GM12878 (cell line): ENCODE measurements at regions not wholly inside any gene's neighbourhood (a gene's known extent, or its start where the extent isn't known, plus 50 kb on each side); places are given as distances from the start of the nearest gene placed in this dataset.

Experiments
- ATAC-seq: fragments of 200-7000 bp; cut with Tn5 transposase; 3 replicates; pipeline ENCODE4 v1.9.1; 2020; ENCODE audit warnings: mild to moderate bottlenecking, moderate library complexity
- BruUV-seq: library from RNA; stranded (reverse); fragments of 400-500 nt; replicated peaks from 2 replicates; lab custom pipeline; 2021; lab: Mats Ljungman, UMichigan
- CTCF ChIA-PET: fragments of 300-600 bp; sonication (Branson Sonifier 250); formaldehyde crosslinking; extraction: SDS; loops from one replicate; lab custom pipeline; 2021; ENCODE audit warnings: inconsistent platforms; lab: Yijun Ruan, JAX
- POLR2A ChIA-PET: fragments of 350-600 bp; formaldehyde crosslinking; extraction: SDS; loops from one replicate; lab custom pipeline; 2021; ENCODE audit warnings: inconsistent platforms; lab: Charles Lee
- RAD21 ChIA-PET: fragments of 300-600 bp; sonication (Branson Sonifier 250); formaldehyde crosslinking; loops from one replicate; lab custom pipeline; 2023; ENCODE audit warnings: antibody characterized with exemption; ENCODE audit not compliant: unreplicated experiment; lab: Charles Lee
- SMC1A ChIA-PET: fragments of 300-600 bp; sonication (Branson Sonifier 250); formaldehyde crosslinking; loops from one replicate; lab custom pipeline; 2023; ENCODE audit not compliant: unreplicated experiment, uncharacterized antibody; lab: Charles Lee
- DNase-seq: peaks from one replicate; pipeline ENCODE4 v3.0.0-alpha.2; 2011; ENCODE audit warnings: low read depth, low spot score
- FAIRE-seq: peaks from 3 replicates; lab custom pipeline; 2011; peaks lifted over from hg19 to GRCh38; lab: Jason Lieb, UNC
- H2AFZ ChIP-seq: 2 replicates; pipeline ENCODE4 v1.6.0; 2011; ENCODE audit warnings: low read depth, low read length, control low read depth; ENCODE audit not compliant: control insufficient read depth
- H3K27ac ChIP-seq: 2 replicates; pipeline ENCODE4 v1.5.1; 2011; ENCODE audit warnings: control low read depth; ENCODE audit not compliant: control insufficient read depth, insufficient read depth
- H3K27me3 ChIP-seq, 2 experiments: replicated peaks in 1 of 2; 2 replicates each; pipeline versions ENCODE4 v1.6.0 to v1.6.1; 2011; ENCODE audit warnings: low read length in 1 of 2; ENCODE audit not compliant: control insufficient read depth in 2 of 2, insufficient read depth in 2 of 2
- H3K36me3 ChIP-seq, 2 experiments: 2 replicates each; pipeline ENCODE4 v1.5.1; 2011; ENCODE audit warnings: low read length in 1 of 2; ENCODE audit not compliant: control insufficient read depth in 2 of 2, insufficient read depth in 2 of 2
- H3K4me1 ChIP-seq: 2 replicates; pipeline ENCODE4 v1.6.1; 2011; ENCODE audit warnings: mild to moderate bottlenecking, low read length, moderate library complexity, mixed read lengths; ENCODE audit not compliant: control insufficient read depth, insufficient read depth
- H3K4me2 ChIP-seq: 2 replicates; pipeline ENCODE4 v1.6.0; 2011; ENCODE audit warnings: control low read depth; ENCODE audit not compliant: control insufficient read depth, insufficient read depth
- H3K4me3 ChIP-seq: fragments of 200-600 bp; sonication (generic); 2 replicates; pipeline ENCODE4 v1.5.1; 2016
- H3K79me2 ChIP-seq: 2 replicates; pipeline ENCODE4 v1.6.0; 2011; ENCODE audit warnings: low read length; ENCODE audit not compliant: control insufficient read depth, insufficient read depth
- H3K9ac ChIP-seq: 2 replicates; pipeline ENCODE4 v1.8.0; 2011; ENCODE audit warnings: low read length, control low read depth, mixed read lengths; ENCODE audit not compliant: control insufficient read depth, insufficient read depth
- H3K9me3 ChIP-seq: replicated peaks from 3 replicates; pipeline ENCODE4 v1.5.1; 2011; ENCODE audit warnings: mild to moderate bottlenecking, low read length; ENCODE audit not compliant: control insufficient read depth, insufficient read depth
- H4K20me1 ChIP-seq: 2 replicates; pipeline ENCODE4 v1.6.0; 2011; ENCODE audit not compliant: control insufficient read depth, insufficient read depth
- BHLHE40 ChIP-seq, 2 experiments: fragments of 450-650 bp in 1 of 2; IDR thresholded peaks; 2 replicates each; pipeline ENCODE4 v1.6.1; 2011 to 2017; ENCODE audit warnings: low read depth in 2 of 2, borderline replicate concordance in 1 of 2, improper control_type of control experiment in 1 of 2, low read length in 1 of 2, mild to moderate bottlenecking in 1 of 2
- CREB1 ChIP-seq: IDR thresholded peaks from 2 replicates; pipeline ENCODE4 v1.6.1; 2012; ENCODE audit warnings: low read depth, mild to moderate bottlenecking, inconsistent platforms
- HDGF ChIP-seq: fragments of 450-650 bp; IDR thresholded peaks from 2 replicates; pipeline ENCODE4 v1.6.1; 2016; ENCODE audit warnings: antibody characterized with exemption
- MTA2 ChIP-seq: fragments of 450-650 bp; IDR thresholded peaks from 2 replicates; pipeline ENCODE4 v1.6.1; 2016; ENCODE audit warnings: low read depth, mild to moderate bottlenecking, moderate library complexity
- NFYA ChIP-seq: IDR thresholded peaks from 2 replicates; pipeline ENCODE4 v1.6.1; 2011; ENCODE audit warnings: low read depth, mild to moderate bottlenecking, low read length, improper control_type of control experiment, borderline replicate concordance
- RAD51 ChIP-seq: fragments of 450-650 bp; IDR thresholded peaks from 2 replicates; pipeline ENCODE4 v1.6.1; 2016; ENCODE audit warnings: moderate library complexity, mild to moderate bottlenecking, inconsistent platforms
- SIX5 ChIP-seq: IDR thresholded peaks from 2 replicates; pipeline ENCODE4 v1.6.1; 2011; ENCODE audit warnings: mild to moderate bottlenecking, low read depth, low read length, moderate library complexity; ENCODE audit not compliant: severe bottlenecking
- SMAD1 ChIP-seq: fragments of 450-650 bp; IDR thresholded peaks from 2 replicates; pipeline ENCODE4 v1.6.1; 2018; ENCODE audit warnings: mild to moderate bottlenecking, low read depth; ENCODE audit not compliant: partially characterized antibody
- SREBF1 ChIP-seq: IDR thresholded peaks from 2 replicates; pipeline ENCODE4 v1.6.1; 2012; ENCODE audit warnings: mild to moderate bottlenecking, low read length
- STAT1 ChIP-seq: fragments of 450-650 bp; conservative IDR thresholded peaks from 2 replicates; pipeline ENCODE4 v1.6.1; 2014; ENCODE audit warnings: antibody characterized with exemption, mild to moderate bottlenecking
- SUPT20H ChIP-seq: IDR thresholded peaks from 2 replicates; pipeline ENCODE4 v1.6.1; 2011; ENCODE audit warnings: low read depth, mild to moderate bottlenecking, low read length, moderate library complexity, borderline replicate concordance; ENCODE audit not compliant: control insufficient read depth
- TARDBP ChIP-seq: IDR thresholded peaks from 2 replicates; pipeline ENCODE4 v1.6.1; 2016; ENCODE audit warnings: borderline replicate concordance
- ZNF217 ChIP-seq: fragments of 450-650 bp; IDR thresholded peaks from 2 replicates; pipeline ENCODE4 v1.6.1; 2017; ENCODE audit warnings: antibody characterized with exemption, mild to moderate bottlenecking
- ZNF274 ChIP-seq: IDR thresholded peaks from one replicate; pipeline ENCODE4 v1.8.0; 2011; ENCODE audit not compliant: insufficient read length, insufficient read depth
- WGBS: methylation state at CpG from one replicate; pipeline ENCODE4 v1.1.6; 2016; ENCODE audit warnings: low lambda C conversion rate; ENCODE audit not compliant: insufficient replicate concordance, insufficient coverage; ENCODE audit errors: missing lambda C conversion rate; 5-methylcytosine and 5-hydroxymethylcytosine counted together
- in situ Hi-C: fragments of 300-500 bp; cut with MboI; formaldehyde crosslinking; loops from 9 replicates; pipeline ENCODE4 v1.14.3; 2018; ENCODE audit warnings: mixed read lengths
- intact Hi-C: fragments of 100-400 bp; cut with micrococcal nuclease; formaldehyde crosslinking; loops from one replicate; pipeline ENCODE4 v1.14.2; 2022; ENCODE audit not compliant: unreplicated experiment
- TF ChIP-seq, protein P1 (sequence below): IDR thresholded peaks from 2 replicates; pipeline ENCODE4 v1.6.1; 2011; ENCODE audit warnings: low read depth, low read length, improper control_type of control experiment, borderline replicate concordance
- TF ChIP-seq, protein P2 (sequence below): fragments of 450-650 bp; IDR thresholded peaks from 2 replicates; pipeline ENCODE4 v1.6.1; 2017; ENCODE audit warnings: mild to moderate bottlenecking, moderate library complexity

DNA sequence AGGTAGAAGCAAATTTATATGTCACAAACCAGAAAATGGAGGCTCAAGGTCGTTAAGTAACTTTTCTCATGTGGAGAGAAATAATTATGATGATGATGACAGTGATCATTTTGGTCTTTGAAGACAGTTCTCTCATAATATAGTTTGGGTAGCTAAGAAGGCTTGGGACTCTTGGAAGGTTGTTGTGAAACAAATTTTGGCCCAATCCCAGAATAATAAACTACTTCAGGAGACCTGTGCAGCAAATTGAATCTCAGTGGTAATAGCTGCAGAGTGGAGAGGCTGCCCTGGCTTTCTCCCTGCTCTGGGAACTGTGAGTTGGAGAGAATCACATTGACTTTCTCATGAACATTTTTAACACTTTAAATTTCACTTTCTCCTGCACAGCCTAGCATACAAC, 217.2 kb upstream of the BOD1L1 start:
- H3K79me2 ChIP-seq = no peaks in the 10 kb centered on the region
- no peak overlapping the region for H3K4me3 ChIP-seq
- SMC1A ChIA-PET = no interaction called here
- no TSS peak for BruUV-seq
- no peak for FAIRE-seq
- TF ChIP-seq SMAD1 = no peak
- TF ChIP-seq ZNF217 = no peak
- TF ChIP-seq NFYA = no peak
- TF ChIP-seq CREB1 = no peak
- WGBS = 0% methylated on average over 1 of the region's 1 CpG
- ATAC-seq = no peak
- in situ Hi-C loops = no loop called here
- H3K4me2 ChIP-seq = no peak overlapping the region
- no peaks in the 10 kb centered on the region for H3K27me3 ChIP-seq
- no peaks in the 10 kb centered on the region for H3K9me3 ChIP-seq
- DNase-seq = no peak
- intact Hi-C loops = no loop called here
- CTCF ChIA-PET = no interaction called here
- RAD21 ChIA-PET = interaction anchor here (0.5 kb wide), 1 partner anchor 416 kb away, joined by 3 read pairs; no protein-coding TSS in a partner anchor
- H3K4me1 ChIP-seq = no peaks in the 10 kb centered on the region
- H3K9ac ChIP-seq = no peak overlapping the region
- no peak overlapping the region for H2AFZ ChIP-seq
- no peaks in the 10 kb centered on the region for H4K20me1 ChIP-seq
- POLR2A ChIA-PET = no interaction called here
- H3K27ac ChIP-seq = no peak overlapping the region
- no peaks in the 10 kb centered on the region for H3K36me3 ChIP-seq

DNA sequence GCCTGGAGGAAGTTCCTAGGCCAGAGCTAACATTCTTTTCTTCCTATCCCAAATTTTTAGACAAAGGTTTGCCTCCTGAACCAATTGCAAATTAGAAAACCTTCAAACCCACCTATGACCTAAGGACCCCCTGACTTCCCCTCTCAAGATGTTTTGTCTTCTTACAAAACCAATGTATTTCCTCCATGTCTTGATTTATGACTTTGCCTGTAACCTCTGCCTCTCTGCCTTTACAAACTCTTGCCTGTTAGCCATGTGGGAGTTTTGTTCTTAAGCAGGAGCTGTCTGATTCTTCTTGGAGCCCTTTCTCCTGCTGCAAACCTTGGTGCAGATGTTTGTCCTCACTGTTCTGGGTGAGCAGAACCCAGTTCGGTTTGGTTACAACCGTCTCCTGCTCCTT, 222.3 kb upstream of the BOD1L1 start:
- ChIA-PET CTCF (no interaction called here), POLR2A (no interaction called here), RAD21 (no interaction called here), SMC1A (interaction anchor here (1.1 kb wide), 1 partner anchor 91 kb away, joined by 3 read pairs; no protein-coding TSS in a partner anchor)
- no peak overlapping the region for H3K27ac ChIP-seq
- FAIRE-seq (no peak), ATAC-seq (no peak), DNase-seq (no peak)
- BruUV-seq = no TSS peak
- H3K9me3 ChIP-seq = no peaks in the 10 kb centered on the region
- no peaks in the 10 kb centered on the region for H3K79me2 ChIP-seq
- 77% methylated on average over 2 of the region's 2 CpGs for WGBS
- no peak overlapping the region for H3K4me3 ChIP-seq
- intact Hi-C loops (no loop called here), in situ Hi-C loops (no loop called here)
- no peaks in the 10 kb centered on the region for H3K27me3 ChIP-seq
- no peaks in the 10 kb centered on the region for H4K20me1 ChIP-seq
- no peaks in the 10 kb centered on the region for H3K36me3 ChIP-seq
- no peak overlapping the region for H3K4me2 ChIP-seq
- H2AFZ ChIP-seq = no peak overlapping the region
- no peak overlapping the region for H3K9ac ChIP-seq
- no peaks in the 10 kb centered on the region for H3K4me1 ChIP-seq
- TF ChIP-seq BHLHE40 (IDR thresholded peaks at IDR 0.05; ENCODE audit: borderline replicate concordance in 1 of 2, low read depth in 2 of 2, low read length in 1 of 2) = no peak
- TF ChIP-seq, protein P1, sequence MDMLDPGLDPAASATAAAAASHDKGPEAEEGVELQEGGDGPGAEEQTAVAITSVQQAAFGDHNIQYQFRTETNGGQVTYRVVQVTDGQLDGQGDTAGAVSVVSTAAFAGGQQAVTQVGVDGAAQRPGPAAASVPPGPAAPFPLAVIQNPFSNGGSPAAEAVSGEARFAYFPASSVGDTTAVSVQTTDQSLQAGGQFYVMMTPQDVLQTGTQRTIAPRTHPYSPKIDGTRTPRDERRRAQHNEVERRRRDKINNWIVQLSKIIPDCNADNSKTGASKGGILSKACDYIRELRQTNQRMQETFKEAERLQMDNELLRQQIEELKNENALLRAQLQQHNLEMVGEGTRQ = no peak
- no peak for TF ChIP-seq MTA2
- TF ChIP-seq SREBF1 = no peak
- no peak for TF ChIP-seq ZNF274
- no peak for TF ChIP-seq RAD51
- no peak for TF ChIP-seq SIX5
- no peak for TF ChIP-seq STAT1
- TF ChIP-seq, protein P2, sequence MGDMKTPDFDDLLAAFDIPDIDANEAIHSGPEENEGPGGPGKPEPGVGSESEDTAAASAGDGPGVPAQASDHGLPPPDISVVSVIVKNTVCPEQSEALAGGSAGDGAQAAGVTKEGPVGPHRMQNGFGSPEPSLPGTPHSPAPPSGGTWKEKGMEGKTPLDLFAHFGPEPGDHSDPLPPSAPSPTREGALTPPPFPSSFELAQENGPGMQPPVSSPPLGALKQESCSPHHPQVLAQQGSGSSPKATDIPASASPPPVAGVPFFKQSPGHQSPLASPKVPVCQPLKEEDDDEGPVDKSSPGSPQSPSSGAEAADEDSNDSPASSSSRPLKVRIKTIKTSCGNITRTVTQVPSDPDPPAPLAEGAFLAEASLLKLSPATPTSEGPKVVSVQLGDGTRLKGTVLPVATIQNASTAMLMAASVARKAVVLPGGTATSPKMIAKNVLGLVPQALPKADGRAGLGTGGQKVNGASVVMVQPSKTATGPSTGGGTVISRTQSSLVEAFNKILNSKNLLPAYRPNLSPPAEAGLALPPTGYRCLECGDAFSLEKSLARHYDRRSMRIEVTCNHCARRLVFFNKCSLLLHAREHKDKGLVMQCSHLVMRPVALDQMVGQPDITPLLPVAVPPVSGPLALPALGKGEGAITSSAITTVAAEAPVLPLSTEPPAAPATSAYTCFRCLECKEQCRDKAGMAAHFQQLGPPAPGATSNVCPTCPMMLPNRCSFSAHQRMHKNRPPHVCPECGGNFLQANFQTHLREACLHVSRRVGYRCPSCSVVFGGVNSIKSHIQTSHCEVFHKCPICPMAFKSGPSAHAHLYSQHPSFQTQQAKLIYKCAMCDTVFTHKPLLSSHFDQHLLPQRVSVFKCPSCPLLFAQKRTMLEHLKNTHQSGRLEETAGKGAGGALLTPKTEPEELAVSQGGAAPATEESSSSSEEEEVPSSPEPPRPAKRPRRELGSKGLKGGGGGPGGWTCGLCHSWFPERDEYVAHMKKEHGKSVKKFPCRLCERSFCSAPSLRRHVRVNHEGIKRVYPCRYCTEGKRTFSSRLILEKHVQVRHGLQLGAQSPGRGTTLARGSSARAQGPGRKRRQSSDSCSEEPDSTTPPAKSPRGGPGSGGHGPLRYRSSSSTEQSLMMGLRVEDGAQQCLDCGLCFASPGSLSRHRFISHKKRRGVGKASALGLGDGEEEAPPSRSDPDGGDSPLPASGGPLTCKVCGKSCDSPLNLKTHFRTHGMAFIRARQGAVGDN = no peak
- no peak for TF ChIP-seq SUPT20H
- TF ChIP-seq TARDBP = no peak
- no peak for TF ChIP-seq HDGF
